Frontal cortex (tissue), 3 donors: ENCODE measurements at regions not wholly inside any gene's neighbourhood (a gene's known extent, or its start where the extent isn't known, plus 50 kb on each side); places are given as distances from the start of the nearest gene placed in this dataset.

Experiments used
- DNase-seq, 2 donors: peaks; one replicate each; pipeline ENCODE4 v3.0.0; 2012; ENCODE audit warnings: low spot score in 2 of 2
- FAIRE-seq: peaks from 2 replicates; lab custom pipeline; 2012; peaks lifted over from hg19 to GRCh38; lab: Jason Lieb, UNC
- donor health status: control.
- donor health status: control.
- donor health status: control.

DNA sequence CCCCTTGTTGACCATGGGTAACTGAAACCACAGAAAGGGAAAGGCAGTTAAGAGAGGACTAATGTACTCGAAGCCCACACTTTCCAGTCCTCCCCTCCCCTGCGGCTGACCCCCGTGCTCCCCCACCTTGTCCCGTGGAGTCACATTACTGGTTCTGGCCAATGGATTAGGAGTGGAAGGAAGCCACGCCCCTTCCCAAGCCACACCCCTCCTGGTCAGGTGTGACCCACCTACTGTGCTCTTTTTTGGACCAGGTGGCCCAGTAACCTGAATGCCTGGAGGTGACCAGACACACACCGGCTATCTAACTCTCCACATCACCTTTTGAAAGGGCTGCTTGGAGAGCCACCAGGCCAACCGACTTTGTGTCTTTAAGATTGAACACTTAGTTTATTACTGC is 109.3 kb upstream of the MSX1 start:
- FAIRE-seq = no peak

DNA sequence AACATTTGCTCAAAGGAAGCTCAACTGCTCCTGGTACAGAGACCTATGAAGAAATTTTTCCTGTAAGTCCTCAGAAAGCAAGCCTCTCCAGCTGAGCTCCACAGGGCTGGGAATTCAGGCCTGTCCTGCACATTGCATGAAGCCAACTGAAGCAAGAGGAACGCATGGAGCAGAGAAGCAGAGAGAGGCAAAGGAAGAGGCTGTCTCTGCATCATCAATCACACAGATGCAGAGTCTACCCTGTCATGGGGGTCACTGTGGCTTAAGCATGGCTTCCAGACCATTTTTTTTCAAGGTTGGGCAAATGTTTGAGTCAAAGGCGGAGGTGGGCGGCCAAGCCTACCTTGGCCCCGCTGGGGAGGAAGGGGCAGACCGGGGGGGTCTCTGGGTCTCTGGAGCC is 110.3 kb upstream of the MSX1 start:
- DNase-seq = no peak
- no peak for FAIRE-seq

More for the DNA sequence above, 109.3 kb upstream of the MSX1 start:
- no peak for DNase-seq

DNA sequence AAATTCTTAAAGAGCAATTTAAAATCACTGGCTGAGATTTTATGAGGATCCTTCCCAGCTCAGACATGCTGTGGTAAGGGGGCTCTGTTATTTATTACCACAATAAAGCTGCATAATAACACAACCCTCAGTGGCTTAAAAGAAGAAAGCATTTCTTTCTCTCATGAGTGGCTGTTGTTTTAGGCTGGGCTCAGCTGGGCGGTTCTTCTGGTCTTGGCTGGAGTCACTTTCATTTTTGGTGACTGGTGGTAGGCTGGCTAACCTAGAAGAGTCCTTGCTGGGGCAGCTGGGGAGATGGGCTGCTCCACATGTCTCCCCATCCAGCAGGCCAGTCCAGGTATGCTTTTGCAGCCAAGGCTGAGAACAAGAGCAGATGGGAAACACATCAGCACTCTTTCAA is 113.0 kb upstream of the MSX1 start:
- no peak for DNase-seq
- no peak for FAIRE-seq

DNA sequence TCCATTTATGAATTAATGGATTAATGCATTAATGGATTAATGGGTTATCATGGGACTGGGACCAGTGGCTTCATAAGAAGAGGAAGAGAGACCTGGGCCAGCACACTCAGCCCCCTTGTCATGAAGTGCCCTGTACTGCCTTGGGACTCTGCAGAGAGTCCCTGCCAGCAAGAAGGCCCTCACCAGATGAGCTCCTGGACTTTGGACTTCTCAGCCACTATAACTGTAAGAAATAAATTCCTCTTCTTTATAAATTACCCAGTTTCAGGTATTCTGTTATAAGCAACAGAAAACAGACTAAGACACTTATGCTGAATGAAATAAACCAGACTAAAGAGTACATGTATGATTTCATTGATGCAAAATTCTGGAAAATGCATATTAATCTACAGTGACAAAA is 119.4 kb upstream of the MSX1 start:
- DNase-seq = no peak
- FAIRE-seq = no peak

DNA sequence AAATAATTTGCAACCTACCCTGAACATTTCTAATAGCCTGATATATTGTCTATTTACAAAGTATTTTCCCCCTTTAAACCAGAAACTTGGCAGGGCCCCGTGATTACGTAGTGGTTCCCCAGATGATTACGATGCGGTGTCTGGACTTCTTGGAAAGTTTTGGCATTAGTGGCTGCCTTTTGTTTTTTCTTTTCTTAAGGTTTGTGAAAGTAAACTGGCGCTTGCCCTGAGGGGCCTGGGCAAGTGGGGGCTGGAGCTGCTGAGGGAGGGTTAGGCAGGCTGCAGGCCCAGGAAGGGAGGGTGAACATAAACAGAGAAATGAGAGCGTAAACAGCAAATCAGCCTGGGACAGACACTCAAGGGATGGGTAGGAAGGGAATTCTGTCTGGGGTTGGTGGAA is 123.6 kb upstream of the MSX1 start:
- DNase-seq (no peak), FAIRE-seq (no peak)

DNA sequence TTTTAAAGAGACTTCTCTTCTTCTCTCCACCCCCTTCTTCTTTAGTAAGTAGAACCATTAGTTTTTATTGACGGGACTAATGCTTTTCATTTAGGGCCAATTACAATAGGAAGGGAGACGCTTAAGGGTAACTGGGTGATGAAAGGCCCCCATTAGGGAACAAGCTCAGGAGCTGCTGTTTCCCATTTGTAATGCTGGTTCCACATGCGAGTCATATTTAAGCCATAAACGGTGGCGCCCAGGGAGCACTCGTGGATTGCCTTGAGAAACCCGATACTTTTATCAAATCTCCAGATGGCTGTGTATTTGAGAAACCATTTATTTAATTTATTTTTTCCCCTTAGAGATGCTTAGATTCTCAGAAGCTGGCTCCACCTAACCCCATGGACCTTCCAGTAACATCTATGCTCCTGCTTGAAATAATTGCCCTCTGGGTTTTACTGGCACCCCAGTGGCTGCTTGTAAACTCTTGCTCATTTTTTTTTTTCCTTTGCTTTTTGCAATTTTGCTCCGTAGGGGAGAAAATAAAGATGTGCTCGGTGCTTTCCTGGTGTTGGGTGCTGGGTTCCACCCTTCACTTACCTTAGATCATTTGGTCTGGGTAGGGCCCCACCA is 124.2 kb upstream of the MSX1 start:
- FAIRE-seq (no peak), DNase-seq (no peak)

DNA sequence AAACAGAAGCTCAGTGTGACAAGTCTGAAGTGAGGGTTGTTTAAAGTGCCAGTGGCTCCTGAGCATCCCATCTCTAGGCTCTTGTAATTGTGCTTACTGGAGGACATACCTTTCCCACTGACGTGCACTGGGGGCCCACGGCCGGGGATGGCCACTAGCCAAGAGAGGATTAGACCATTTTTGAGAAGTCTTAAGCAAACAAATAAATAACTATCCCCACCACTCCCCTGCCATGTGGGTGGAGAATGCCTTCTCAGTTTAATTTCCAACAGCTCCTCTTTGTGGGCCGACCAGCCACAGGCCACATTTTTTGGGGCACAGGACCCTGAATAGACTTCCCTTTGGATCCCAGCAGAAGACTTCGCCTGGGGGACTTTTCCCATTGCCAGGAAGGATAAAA is 125.0 kb upstream of the MSX1 start:
- DNase-seq (no peak), FAIRE-seq (no peak)

DNA sequence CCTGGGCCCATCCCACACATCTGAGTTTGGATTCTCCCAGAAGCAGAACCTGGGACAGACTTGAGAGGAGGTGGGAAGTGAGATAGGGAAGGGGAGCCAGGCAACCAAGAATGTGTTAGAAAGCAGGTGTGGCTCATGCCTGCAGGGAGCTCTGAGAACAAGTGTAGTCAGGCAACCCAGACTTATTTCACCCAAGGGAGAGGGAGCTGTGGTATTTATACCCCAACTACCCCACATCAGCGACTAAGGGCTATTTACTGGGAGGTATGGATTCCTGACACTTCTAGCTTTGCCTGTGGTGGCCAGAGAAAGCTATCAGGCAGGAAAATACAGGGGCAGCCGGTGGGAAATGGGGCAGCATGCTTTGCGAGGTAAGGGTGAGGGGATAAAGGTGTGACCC is 125.8 kb upstream of the MSX1 start:
- DNase-seq (no peak), FAIRE-seq (no peak)

DNA sequence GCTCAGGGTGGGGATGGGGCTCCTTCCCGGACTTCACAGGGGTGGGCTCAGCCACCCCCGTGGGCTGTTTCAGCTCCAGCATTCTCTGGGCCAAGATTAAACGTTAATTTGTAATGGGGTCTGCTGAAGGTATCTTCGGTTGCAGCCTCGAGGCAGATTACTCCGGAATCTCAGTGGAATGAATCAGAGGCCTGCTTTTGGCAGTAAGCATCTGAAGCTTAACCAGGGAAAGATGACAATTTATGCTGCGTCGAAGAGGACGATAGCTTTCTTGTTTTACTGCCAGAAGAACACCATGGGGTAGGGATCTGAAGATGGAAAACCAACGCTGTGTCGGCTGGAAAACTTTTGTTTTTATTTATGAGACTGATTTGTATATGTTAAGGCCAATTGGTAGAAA is 129.2 kb upstream of the MSX1 start:
- FAIRE-seq (no peak), DNase-seq (no peak)

DNA sequence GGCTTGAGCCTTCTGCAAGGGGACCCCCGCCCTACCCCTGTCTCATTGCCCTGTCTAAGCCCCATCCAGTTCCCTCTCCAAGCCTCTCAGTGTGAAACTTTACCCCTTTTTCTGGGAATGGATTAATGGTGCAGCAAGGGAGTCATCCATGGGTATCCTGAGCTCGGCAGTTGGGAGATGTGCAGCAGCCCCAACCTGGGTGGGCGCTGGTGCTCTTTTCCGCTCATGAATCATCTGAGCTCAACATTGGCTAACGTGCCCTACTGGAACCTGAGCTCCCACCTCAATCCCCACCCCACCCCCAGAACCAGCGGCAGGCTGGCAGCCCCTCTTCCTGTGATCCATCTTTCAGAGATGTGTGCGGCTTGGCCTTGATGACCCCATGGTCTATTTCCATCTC is 130.3 kb upstream of the MSX1 start:
- FAIRE-seq (no peak), DNase-seq (no peak)

DNA sequence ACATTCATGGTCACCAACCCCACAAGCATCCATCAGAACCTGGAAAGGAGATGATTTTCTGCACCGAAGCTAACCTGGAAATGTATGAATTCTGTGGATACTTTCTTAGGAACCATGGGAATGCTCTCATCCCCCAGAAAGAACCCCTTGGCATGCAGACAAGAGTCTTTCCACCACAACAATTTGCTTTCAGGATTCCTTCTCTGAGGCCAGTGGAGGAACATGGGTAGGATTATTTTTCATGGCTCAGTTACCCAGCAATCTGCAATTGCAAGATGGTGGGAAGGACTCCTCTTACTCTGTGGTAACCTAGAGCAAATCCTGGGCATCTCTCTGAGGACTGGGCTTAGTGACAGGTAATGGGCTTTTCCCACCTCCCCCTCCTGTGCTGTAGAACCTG is 131.9 kb upstream of the MSX1 start:
- FAIRE-seq (no peak), DNase-seq (no peak)

DNA sequence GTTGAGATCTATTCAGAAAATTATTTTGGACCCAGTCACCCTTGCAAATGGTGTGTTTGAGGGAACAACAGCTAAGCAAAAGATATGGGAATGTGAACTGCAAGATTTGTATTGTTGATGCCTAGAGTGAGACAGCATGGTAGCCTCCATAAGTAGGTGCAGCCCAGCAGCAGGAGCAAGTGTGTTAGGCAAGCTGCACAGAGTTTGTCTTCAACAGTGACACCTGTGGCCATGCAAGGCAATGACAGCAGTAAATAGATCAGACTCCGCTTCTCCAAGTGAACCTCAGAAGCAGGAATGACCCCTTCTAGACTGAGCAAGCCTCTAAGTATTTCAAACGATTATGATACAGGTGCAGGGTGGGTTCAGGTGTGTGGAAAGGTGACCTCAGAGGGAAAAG is 133.4 kb upstream of the MSX1 start:
- FAIRE-seq (no peak), DNase-seq (no peak)

DNA sequence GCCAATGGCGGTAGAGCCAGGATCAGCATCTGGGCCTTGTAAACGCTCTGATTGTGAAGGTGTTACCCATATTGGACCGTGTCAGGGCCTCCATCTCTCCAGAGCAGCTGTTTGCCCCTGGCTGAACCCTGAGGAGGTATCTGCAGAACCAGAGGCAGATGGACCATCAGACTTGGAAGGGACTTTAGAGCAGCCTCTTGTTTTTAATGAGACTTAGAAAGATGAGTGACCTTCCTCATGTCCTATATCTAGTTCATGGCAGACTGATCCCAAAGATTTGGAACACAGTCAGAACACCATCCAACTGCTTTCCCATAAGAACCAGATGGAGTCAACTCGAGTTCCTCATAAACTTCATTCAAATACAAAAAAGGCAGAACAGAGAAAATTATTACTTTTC is 135.1 kb upstream of the MSX1 start:
- no peak for DNase-seq
- no peak for FAIRE-seq

DNA sequence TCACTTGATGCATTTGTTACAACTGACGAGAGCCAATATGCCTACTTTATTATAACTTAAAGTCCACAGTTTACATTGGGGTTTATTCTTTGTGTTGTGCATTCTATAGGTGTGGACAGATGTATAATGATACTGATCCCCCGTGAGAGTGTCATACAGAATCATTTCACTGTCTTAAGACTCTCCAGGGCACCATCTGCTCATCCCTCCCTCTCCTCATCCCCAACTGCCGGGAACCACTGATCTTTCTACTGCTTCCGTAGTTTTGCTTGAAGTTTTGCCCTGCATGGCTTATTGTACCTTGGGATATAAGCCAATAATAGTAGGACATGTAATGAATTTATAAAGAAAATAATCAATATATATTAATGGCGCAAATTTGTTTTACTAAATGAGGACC is 137.8 kb upstream of the MSX1 start:
- FAIRE-seq = no peak
- no peak for DNase-seq

DNA sequence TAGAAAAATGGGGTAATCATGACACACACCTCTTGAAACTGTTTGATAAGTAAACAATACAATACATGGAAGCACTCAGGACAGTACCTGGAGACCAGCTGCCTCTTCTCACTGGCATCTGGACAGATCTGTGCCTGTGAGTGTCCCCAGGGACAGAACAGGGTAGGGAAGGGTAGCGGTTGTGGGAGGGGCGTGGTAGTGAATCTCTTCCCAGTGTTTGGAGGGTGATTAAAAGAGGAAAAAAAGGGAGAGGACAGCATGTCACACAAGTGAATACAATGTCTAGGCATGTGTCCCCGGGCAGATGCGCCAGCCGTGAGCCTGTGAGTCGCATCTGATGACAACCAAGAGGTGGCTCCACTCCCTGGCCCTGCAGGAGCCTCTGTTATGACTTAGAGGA is 138.8 kb upstream of the MSX1 start:
- FAIRE-seq (no peak), DNase-seq (no peak)

DNA sequence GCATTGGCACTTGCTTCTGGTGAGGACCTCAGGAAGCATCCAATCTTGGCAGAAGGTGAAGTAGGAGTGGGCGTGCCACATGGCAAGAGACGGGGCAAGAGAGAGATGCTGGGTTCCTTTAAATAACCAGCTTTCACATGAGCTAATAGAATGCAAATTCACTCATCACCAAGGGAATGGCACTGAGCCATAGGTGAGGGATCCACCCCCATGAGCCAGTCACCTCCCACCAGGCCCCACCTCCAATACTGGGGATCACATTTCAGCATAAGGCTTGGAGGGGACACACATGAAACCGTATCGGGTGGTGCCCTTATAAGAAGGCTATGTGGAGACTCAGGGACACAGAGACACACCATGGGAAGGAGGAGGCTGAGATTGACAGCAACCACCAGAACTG is 140.0 kb upstream of the MSX1 start:
- no peak for DNase-seq

DNA sequence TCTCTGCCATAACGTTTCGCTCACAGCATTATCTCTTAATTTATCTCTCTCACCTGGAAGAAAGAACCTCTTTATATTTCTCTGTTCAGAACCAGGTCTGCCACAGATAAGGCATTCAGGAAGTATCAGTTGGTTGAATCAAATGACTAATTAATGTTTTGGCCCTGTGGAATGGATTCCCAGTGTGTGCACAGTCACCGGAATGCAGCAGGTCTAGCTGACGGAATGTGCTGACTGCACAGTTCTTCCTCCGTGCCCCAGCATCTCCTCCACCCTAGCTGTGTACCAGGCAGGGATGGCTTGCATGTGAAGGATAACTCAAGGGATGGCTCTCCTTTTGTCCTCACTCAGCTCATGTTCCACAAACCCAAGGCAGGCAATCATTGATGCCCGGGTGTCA is 141.8 kb upstream of the MSX1 start:
- no peak for DNase-seq

More for the DNA sequence above, 140.0 kb upstream of the MSX1 start:
- no peak for FAIRE-seq

DNA sequence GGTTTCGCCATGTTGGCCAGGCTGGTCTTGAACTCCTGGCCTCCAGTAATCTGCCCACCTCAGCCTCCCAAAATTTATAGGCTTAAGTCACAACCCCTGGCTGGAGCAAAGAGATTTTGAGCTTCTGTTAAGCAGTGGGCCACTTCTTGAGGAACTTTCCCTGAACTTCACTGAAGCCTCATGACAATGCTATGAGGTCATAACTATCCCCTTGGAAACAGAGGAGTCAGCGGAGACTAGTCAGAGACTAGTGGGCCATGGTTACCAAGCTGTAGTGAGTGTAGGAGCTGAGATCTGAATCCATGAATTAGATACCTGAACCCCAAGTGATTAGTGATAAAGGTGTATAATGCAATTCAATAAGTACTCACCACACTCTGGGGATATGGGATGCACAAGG is 145.1 kb upstream of the MSX1 start:
- DNase-seq (no peak), FAIRE-seq (no peak)

More for the DNA sequence above, 141.8 kb upstream of the MSX1 start:
- FAIRE-seq = no peak

DNA sequence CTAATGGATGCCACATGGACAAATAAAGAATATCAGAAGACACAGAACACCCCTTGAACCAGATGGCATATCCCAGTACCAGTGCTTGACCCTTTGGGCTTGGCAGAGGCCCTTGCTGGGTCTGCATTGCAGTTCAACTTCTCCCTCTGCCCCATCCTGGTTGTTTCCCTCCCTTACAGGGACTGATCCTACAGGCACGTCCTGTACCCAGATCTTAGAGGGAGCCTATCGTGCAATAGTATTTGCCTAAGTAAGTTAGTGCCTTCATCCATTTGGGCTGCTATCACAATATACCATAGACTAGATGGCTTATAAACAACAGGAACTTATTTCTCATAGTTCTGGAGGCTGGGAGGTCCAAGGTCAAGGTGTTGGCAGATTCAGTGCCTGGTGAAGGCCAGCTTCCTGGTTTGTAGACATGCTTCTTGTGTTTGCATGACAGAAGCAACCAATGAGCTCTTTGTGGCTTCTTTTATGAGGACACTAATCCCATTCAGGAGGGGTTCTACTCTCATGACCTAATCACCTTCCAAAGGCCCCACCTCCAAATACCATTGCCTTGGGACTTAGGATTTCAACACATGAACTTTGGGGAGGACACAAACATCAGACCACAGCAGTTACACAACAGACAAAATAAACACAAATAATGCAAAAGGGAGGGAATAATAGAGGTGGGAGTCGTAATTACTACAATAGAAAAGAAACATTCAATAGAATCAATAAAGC is 146.5 kb upstream of the MSX1 start:
- DNase-seq = no peak
- FAIRE-seq = no peak

DNA sequence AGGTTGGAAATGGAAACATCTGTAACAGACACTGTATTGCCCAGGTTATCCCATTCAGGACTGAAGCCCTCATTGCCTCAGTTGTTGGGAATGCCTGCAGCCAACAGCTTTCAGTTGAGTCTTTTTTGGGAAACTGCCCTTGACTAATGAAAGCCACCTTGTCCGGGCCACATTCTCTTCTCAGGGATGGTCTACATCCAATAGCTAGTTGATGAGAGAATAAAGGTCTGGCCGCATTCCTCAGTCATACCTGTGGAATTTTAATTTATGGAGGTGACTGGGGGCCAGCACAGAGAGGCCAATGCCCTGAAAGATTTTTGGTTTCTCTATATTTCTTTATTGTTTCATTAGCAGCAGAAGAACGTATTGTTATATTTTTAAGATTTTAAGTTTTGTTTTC is 147.6 kb upstream of the MSX1 start:
- DNase-seq (no peak), FAIRE-seq (no peak)

DNA sequence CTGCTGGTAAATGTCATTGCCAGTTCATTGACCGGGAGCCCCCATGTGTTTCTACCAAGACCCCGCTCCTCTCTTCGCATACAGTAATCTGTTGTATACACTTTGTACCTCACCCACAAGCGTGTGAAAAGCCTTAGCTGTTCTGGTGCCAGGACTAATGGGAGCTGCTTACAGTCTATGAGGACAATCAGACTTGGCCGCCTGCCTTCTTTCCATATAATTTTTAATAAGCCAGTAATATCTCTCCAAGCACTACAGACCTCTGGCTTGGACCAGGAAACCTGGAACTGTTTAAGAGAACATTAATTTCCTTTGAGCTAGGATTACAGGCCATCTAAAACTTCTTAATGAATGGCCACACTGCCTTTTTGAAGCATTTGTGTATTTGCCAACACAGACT is 149.7 kb upstream of the MSX1 start:
- DNase-seq (no peak), FAIRE-seq (no peak)

DNA sequence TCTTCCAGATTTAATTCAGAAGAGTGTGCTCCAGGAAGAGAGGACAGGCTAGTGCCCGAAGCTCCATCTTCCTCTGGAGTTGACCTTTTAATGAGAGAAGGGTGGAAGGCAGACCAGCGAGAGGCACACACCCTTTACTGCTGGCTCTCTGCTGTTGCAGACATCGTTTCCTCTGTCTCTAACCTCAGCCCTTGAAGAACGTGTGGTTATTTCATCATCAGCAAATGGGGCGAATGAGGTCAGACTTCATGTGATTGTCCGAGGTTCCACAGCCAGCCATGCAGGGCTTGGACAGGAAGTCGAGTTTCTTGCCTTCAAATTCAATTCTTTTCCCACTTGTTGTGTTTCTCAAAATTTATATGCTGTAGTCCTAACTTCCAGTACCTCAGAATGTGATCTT is 155.2 kb upstream of the MSX1 start:
- no peak for FAIRE-seq
- DNase-seq = no peak
